ENCODE measurements at regions not wholly inside any gene's neighbourhood (a gene's known extent, or its start where the extent isn't known, plus 50 kb on each side); places are given as distances from the start of the nearest gene placed in this dataset.
A peak's percentile ranks its signal among the peaks of the same experiment; 100 is the strongest.
"Not testable (repeated sequence)": the region's sequence is repeated elsewhere in the genome, so short reads cannot be mapped to it uniquely, and the experiment has no call there.

GRCh38 chr12:85575120-85576096 is 260.8 kb downstream of the RASSF9 start:
- DNase-seq: peak in 1 of 5 donors; percentile 5

GRCh38 chr12:85580562-85581168 is 255.5 kb downstream of the RASSF9 start:
- DNase-seq: no peak

- no peak for DNase-seq
Observed at GRCh38 chr12:85587158-85587557, 249.1 kb downstream of the RASSF9 start.

GRCh38 chr12:85588221-85588620 is 248.0 kb downstream of the RASSF9 start:
- DNase-seq: no peak

- no peak for DNase-seq
Observed at GRCh38 chr12:85600841-85601240, 235.4 kb downstream of the RASSF9 start.

- DNase-seq: no peak
Observed at GRCh38 chr12:85603556-85603955, 232.7 kb downstream of the RASSF9 start.

- DNase-seq: no peak
Observed at GRCh38 chr12:85606455-85606854, 229.8 kb downstream of the RASSF9 start.

GRCh38 chr12:85609778-85610177 is 226.4 kb downstream of the RASSF9 start:
- no peak for DNase-seq

GRCh38 chr12:85610194-85610593 is 226.0 kb downstream of the RASSF9 start:
- no peak for DNase-seq

GRCh38 chr12:85616201-85616600 is 220.0 kb downstream of the RASSF9 start:
- no peak for DNase-seq

- no peak for DNase-seq
Observed at GRCh38 chr12:85617307-85618091, 218.7 kb downstream of the RASSF9 start.

GRCh38 chr12:85621041-85621440 is 215.2 kb downstream of the RASSF9 start:
- no peak for DNase-seq

GRCh38 chr12:85623763-85624162 is 212.4 kb downstream of the RASSF9 start:
- no peak for DNase-seq

- DNase-seq: no peak
Observed at GRCh38 chr12:85625467-85625866, 210.7 kb downstream of the RASSF9 start.

GRCh38 chr12:85626001-85626783 is 210.0 kb downstream of the RASSF9 start:
- no peak for DNase-seq

- DNase-seq: no peak
Observed at GRCh38 chr12:85626784-85627171, 209.4 kb downstream of the RASSF9 start.

GRCh38 chr12:85627584-85627983 is 208.6 kb downstream of the RASSF9 start:
- DNase-seq: no peak

GRCh38 chr12:85628562-85628961 is 207.6 kb downstream of the RASSF9 start:
- not testable (repeated sequence) for DNase-seq

- no peak for DNase-seq
Observed at GRCh38 chr12:85630851-85631250, 205.4 kb downstream of the RASSF9 start.

- DNase-seq: no peak
Observed at GRCh38 chr12:85632390-85632789, 203.8 kb downstream of the RASSF9 start.

GRCh38 chr12:85633491-85633890 is 202.7 kb downstream of the RASSF9 start:
- DNase-seq: no peak

GRCh38 chr12:85639834-85640233 is 196.4 kb downstream of the RASSF9 start:
- no peak for DNase-seq

All from T-helper 1 cell (primary cell).